Hepatocyte (in vitro differentiated cells): ENCODE measurements at regions not wholly inside any gene's neighbourhood (a gene's known extent, or its start where the extent isn't known, plus 50 kb on each side); places are given as distances from the start of the nearest gene placed in this dataset.

Experiments used
- DNase-seq: peaks from one replicate; pipeline ENCODE4 v3.0.0-alpha.2; 2016; ENCODE audit warnings: low spot score
- H2AFZ ChIP-seq: fragments of 200-600 bp; sonication (generic); 2 replicates; pipeline ENCODE4 v1.6.0; 2016; ENCODE audit warnings: antibody characterized with exemption, mild to moderate bottlenecking
- H3K27ac ChIP-seq: fragments of 200-600 bp; sonication (generic); 2 replicates; pipeline ENCODE4 v1.5.1; 2016; ENCODE audit warnings: mild to moderate bottlenecking
- H3K27me3 ChIP-seq: fragments of 200-600 bp; sonication (generic); 2 replicates; pipeline ENCODE4 v1.6.1; 2016
- H3K36me3 ChIP-seq: fragments of 200-600 bp; sonication (generic); replicated peaks from 2 replicates; pipeline ENCODE4 v1.5.1; 2016; ENCODE audit warnings: low read depth; ENCODE audit not compliant: insufficient read depth
- H3K4me1 ChIP-seq: fragments of 200-600 bp; sonication (generic); 2 replicates; pipeline ENCODE4 v1.5.1; 2016; ENCODE audit warnings: mild to moderate bottlenecking, moderate library complexity; ENCODE audit not compliant: insufficient read depth
- H3K4me2 ChIP-seq: fragments of 200-600 bp; sonication (generic); 2 replicates; pipeline ENCODE4 v1.6.0; 2016
- H3K4me3 ChIP-seq: fragments of 200-600 bp; sonication (generic); 2 replicates; pipeline ENCODE4 v1.5.1; 2016; ENCODE audit warnings: mild to moderate bottlenecking
- H3K79me2 ChIP-seq: fragments of 200-600 bp; sonication (generic); 2 replicates; pipeline ENCODE4 v1.6.0; 2017; ENCODE audit warnings: mild to moderate bottlenecking
- H3K9me2 ChIP-seq: fragments of 200-600 bp; sonication (generic); replicated peaks from 2 replicates; pipeline ENCODE4 v1.6.0; 2017; ENCODE audit warnings: mild to moderate bottlenecking; ENCODE audit not compliant: insufficient read depth
- H3K9me3 ChIP-seq: fragments of 200-600 bp; sonication (generic); 2 replicates; pipeline ENCODE4 v1.5.1; 2016; ENCODE audit warnings: low read depth, mild to moderate bottlenecking
- H4K20me1 ChIP-seq: fragments of 200-600 bp; sonication (generic); 2 replicates; pipeline ENCODE4 v1.6.0; 2016; ENCODE audit warnings: mild to moderate bottlenecking; ENCODE audit not compliant: insufficient read depth, poor library complexity, severe bottlenecking
- EZH2 ChIP-seq: fragments of 200-600 bp; sonication (generic); IDR thresholded peaks from 2 replicates; pipeline ENCODE4 v1.6.1; 2016; ENCODE audit warnings: antibody characterized with exemption, mild to moderate bottlenecking, borderline replicate concordance
- EZH2phosphoT487 ChIP-seq: fragments of 200-600 bp; sonication (generic); IDR thresholded peaks from one replicate; pipeline ENCODE4 v1.6.1; 2018; ENCODE audit warnings: antibody characterized with exemption, mild to moderate bottlenecking, low read depth, moderate library complexity; ENCODE audit not compliant: unreplicated experiment, severe bottlenecking
- WGBS: methylation state at CpG from one replicate; pipeline ENCODE4 v1.1.6; 2016; ENCODE audit warnings: low lambda C conversion rate; ENCODE audit errors: missing lambda C conversion rate; 5-methylcytosine and 5-hydroxymethylcytosine counted together
- TF ChIP-seq, protein P1 (sequence below): fragments of 200-600 bp; sonication (generic); IDR thresholded peaks from 2 replicates; pipeline ENCODE4 v1.5.1; 2016; ENCODE audit warnings: antibody characterized with exemption, mild to moderate bottlenecking; ENCODE audit not compliant: poor library complexity

DNA sequence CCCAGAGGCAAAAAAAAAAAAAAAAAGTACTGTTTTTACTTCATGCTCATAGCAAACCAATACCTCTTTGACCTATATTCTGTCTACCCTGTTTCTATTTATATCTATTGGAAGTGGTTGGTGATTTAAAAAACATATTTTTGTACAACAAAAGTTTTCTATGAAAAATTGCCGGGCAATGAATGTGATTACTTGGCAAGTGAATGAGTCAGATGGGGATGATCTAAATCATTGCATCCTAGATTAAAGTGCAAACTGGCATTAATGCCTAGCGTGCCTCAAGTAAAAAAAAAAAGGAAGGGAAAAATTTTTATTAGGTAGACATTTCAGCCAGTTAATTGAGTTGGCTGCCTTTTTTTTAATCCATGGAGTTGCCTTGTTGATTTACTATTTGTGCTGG, 500.6 kb downstream of the KCTD12 start:
- Histone ChIP-seq H3K79me2 (no peaks in the 10 kb centered on the region), H3K4me3 (no peak overlapping the region), H3K4me2 (no peak overlapping the region), H3K27ac (peak overlapping the region; percentile 64), H3K27me3 (no peaks in the 10 kb centered on the region), H4K20me1 (no peaks in the 10 kb centered on the region), H3K4me1 (peaks cover 31% of the 10 kb centered on the region), H3K9me2 (no peaks in the 10 kb centered on the region), H3K36me3 (no peaks in the 10 kb centered on the region), H2AFZ (no peak overlapping the region), H3K9me3 (no peaks in the 10 kb centered on the region)
- DNase-seq: no peak
- TF ChIP-seq EZH2 (no peak), EZH2phosphoT487 (no peak)
- TF ChIP-seq, protein P1, sequence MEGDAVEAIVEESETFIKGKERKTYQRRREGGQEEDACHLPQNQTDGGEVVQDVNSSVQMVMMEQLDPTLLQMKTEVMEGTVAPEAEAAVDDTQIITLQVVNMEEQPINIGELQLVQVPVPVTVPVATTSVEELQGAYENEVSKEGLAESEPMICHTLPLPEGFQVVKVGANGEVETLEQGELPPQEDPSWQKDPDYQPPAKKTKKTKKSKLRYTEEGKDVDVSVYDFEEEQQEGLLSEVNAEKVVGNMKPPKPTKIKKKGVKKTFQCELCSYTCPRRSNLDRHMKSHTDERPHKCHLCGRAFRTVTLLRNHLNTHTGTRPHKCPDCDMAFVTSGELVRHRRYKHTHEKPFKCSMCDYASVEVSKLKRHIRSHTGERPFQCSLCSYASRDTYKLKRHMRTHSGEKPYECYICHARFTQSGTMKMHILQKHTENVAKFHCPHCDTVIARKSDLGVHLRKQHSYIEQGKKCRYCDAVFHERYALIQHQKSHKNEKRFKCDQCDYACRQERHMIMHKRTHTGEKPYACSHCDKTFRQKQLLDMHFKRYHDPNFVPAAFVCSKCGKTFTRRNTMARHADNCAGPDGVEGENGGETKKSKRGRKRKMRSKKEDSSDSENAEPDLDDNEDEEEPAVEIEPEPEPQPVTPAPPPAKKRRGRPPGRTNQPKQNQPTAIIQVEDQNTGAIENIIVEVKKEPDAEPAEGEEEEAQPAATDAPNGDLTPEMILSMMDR: no peak
- WGBS: 75% methylated on average over 2 of the region's 2 CpGs

DNA sequence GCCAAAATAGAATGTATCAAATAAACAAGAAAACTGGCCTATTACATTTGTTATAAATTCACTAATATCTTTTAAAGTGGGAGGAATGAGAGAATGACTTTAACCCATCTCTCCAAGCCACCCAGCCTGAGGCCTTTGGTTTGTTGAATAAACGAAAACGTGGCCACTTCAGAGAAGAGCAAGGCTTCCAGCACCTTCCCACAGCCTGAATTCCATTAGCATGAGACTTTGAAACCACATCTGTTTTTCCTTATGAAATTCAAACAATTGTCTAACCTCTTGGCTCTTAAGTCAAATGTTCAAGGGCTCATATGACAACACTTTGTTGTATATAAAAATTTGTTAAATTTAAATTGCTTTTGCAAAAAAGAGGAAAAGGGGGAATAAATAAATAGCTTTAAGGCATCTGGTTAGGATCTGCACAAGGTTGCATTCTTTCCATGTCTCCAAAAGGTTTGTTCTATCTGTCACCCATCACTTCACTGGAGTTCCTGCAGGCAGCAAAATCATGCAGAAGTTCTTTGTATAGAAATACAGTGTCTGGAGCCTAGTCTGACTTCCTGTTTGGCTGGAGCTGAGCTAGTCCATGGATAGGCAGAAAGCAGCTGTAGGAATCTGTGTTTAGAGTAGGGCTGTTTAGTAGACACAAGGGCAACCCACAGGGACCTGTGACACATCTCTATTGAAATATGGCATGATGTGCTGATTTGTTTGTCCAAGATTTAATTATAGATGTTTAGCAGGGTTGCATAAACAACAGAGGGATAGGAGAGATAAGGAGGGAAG, 502.3 kb downstream of the KCTD12 start:
- no peak overlapping the region for H3K4me3 ChIP-seq
- H3K27ac ChIP-seq: peak overlapping the region; percentile 72
- WGBS: 27% methylated on average over 2 of the region's 2 CpGs
- H3K4me2 ChIP-seq: no peak overlapping the region
- H3K79me2 ChIP-seq: no peaks in the 10 kb centered on the region
- no peaks in the 10 kb centered on the region for H3K9me2 ChIP-seq
- no peak overlapping the region for H2AFZ ChIP-seq
- H4K20me1 ChIP-seq: no peaks in the 10 kb centered on the region
- peaks cover 31% of the 10 kb centered on the region for H3K4me1 ChIP-seq
- no peaks in the 10 kb centered on the region for H3K36me3 ChIP-seq
- peak; percentile 70 for DNase-seq
- no peaks in the 10 kb centered on the region for H3K9me3 ChIP-seq
- no peaks in the 10 kb centered on the region for H3K27me3 ChIP-seq
- TF ChIP-seq, protein P1: no peak
- no peak for TF ChIP-seq EZH2
- TF ChIP-seq EZH2phosphoT487: peak; percentile 2

DNA sequence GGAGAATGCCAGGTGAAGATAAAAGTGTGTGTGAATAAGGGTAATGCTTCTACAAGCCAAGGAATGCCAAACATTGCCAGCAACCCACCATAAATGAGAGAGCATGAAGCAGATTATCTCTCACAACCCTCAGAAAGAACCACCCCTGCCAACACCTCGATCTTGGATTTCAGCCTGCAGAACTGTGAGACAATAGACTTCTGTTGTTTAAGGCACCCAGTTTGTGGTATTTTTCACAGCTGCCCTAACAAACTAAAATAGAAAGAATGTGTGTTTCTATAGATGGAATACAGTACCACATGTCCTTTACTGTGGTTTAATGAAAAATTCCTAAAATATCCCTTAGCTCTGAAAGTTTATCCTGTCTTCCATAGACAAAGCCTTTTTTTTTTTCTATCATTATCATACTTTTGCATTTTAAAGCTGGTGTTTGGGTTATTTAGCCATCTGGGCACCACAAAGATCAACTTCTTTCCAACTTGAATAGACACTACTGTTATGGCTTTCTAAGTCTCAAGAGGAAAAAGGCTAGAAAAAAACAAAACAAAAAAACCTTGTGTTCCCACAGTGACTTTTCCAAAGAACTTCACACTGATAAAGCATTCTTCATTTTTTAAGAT, 505.6 kb downstream of the KCTD12 start:
- Histone ChIP-seq H3K4me1 (peaks cover 9% of the 10 kb centered on the region), H3K79me2 (no peaks in the 10 kb centered on the region), H3K4me2 (no peak overlapping the region), H3K4me3 (no peak overlapping the region), H3K9me3 (no peaks in the 10 kb centered on the region), H3K36me3 (no peaks in the 10 kb centered on the region), H4K20me1 (no peaks in the 10 kb centered on the region), H2AFZ (no peak overlapping the region), H3K27me3 (no peaks in the 10 kb centered on the region), H3K27ac (no peak overlapping the region), H3K9me2 (no peaks in the 10 kb centered on the region)
- WGBS: 88% methylated on average over 1 of the region's 1 CpG
- DNase-seq: no peak
- TF ChIP-seq, protein P1: no peak
- TF ChIP-seq EZH2: no peak
- no peak for TF ChIP-seq EZH2phosphoT487
